Muscle of leg (tissue), 3 donors: ENCODE measurements at regions not wholly inside any gene's neighbourhood (a gene's known extent, or its start where the extent isn't known, plus 50 kb on each side); places are given as distances from the start of the nearest gene placed in this dataset.

Experiments
- DNase-seq: peaks from one replicate; pipeline ENCODE4 v3.0.0; 2013
- H3K27ac ChIP-seq: one replicate; pipeline ENCODE4 v1.5.1; 2013; ENCODE audit warnings: mild to moderate bottlenecking, low read length, control low read depth
- H3K27me3 ChIP-seq: one replicate; pipeline ENCODE4 v1.6.1; 2013; ENCODE audit warnings: low read length; ENCODE audit not compliant: control insufficient read depth, insufficient read depth
- H3K36me3 ChIP-seq: one replicate; pipeline ENCODE4 v1.6.1; 2013; ENCODE audit warnings: low read length; ENCODE audit not compliant: control insufficient read depth, insufficient read depth
- H3K4me1 ChIP-seq: one replicate; pipeline ENCODE4 v1.6.1; 2013; ENCODE audit warnings: low read length; ENCODE audit not compliant: control insufficient read depth, insufficient read depth
- H3K4me3 ChIP-seq: one replicate; pipeline ENCODE4 v1.5.1; 2013; ENCODE audit warnings: low read length, control low read depth
- H3K9me3 ChIP-seq: replicated peaks from 2 replicates; pipeline ENCODE4 v1.6.1; 2013; ENCODE audit warnings: low read depth, low read length; ENCODE audit not compliant: control insufficient read depth
- WGBS: methylation state at CpG from one replicate; pipeline ENCODE4 v1.1.5; 2013; ENCODE audit warnings: missing lambda C conversion rate; ENCODE audit not compliant: insufficient coverage; 5-methylcytosine and 5-hydroxymethylcytosine counted together

- H3K4me1 ChIP-seq = peaks cover 5% of the 10 kb centered on the region
- H3K36me3 ChIP-seq = no peaks in the 10 kb centered on the region
- H3K27me3 ChIP-seq = no peaks in the 10 kb centered on the region
- H3K4me3 ChIP-seq = no peak overlapping the region
- no peak overlapping the region for H3K27ac ChIP-seq
- no peak for DNase-seq
- 75% methylated on average over 4 of the region's 5 CpGs for WGBS
- H3K9me3 ChIP-seq = no peaks in the 10 kb centered on the region
Measured at GRCh38 chr5:143569722-143570567, 166.5 kb upstream of the NR3C1 start.

DNA sequence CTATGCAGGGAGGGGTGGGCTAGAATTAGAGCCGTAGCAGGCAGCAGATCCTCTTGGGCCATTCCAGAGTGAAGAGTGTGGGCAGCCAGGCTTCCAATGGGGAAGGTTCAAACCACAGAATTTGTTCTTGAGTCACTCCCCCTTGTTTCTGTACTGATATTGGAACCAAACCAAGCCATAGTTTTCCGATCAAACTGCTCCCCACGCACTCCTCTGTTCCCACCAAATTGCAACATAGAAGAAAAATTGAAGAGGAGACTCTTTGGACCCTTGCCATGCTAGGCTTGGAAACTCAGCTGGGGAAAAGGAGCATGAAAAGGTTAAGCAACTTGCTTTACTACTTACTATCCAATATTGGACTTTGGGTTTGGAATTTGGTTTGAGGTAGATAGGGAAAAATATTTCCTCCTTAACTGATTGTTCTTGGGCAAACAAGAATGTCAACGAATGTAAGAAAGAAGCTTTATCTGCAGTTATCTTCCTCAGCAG lies 165.8 kb upstream of the NR3C1 start:
- Histone ChIP-seq H3K27me3 (no peaks in the 10 kb centered on the region), H3K4me3 (no peak overlapping the region), H3K4me1 (peaks cover 5% of the 10 kb centered on the region), H3K9me3 (no peaks in the 10 kb centered on the region), H3K27ac (no peak overlapping the region), H3K36me3 (no peaks in the 10 kb centered on the region)
- DNase-seq = peak; percentile 68
- 22% methylated on average over 1 of the region's 4 CpGs for WGBS

- H3K9me3 ChIP-seq = no peaks in the 10 kb centered on the region
- no peaks in the 10 kb centered on the region for H3K27me3 ChIP-seq
- no peak overlapping the region for H3K4me3 ChIP-seq
- no CpG with 5 or more reads among the region's 6 CpGs for WGBS
- no peak overlapping the region for H3K27ac ChIP-seq
- peaks cover 9% of the 10 kb centered on the region for H3K4me1 ChIP-seq
- no peaks in the 10 kb centered on the region for H3K36me3 ChIP-seq
- no peak for DNase-seq
Measured at GRCh38 chr5:143567583-143568504, 164.4 kb upstream of the NR3C1 start.

- H3K27me3 ChIP-seq = no peaks in the 10 kb centered on the region
- peaks cover 10% of the 10 kb centered on the region for H3K4me1 ChIP-seq
- no peaks in the 10 kb centered on the region for H3K36me3 ChIP-seq
- no peaks in the 10 kb centered on the region for H3K9me3 ChIP-seq
- H3K4me3 ChIP-seq = no peak overlapping the region
- no CpG with 5 or more reads among the region's 2 CpGs for WGBS
- H3K27ac ChIP-seq = no peak overlapping the region
- no peak for DNase-seq
Measured at GRCh38 chr5:143566139-143566538, 162.7 kb upstream of the NR3C1 start.

- no peak for DNase-seq
- H3K36me3 ChIP-seq = no peaks in the 10 kb centered on the region
- H3K9me3 ChIP-seq = no peaks in the 10 kb centered on the region
- no peak overlapping the region for H3K27ac ChIP-seq
- H3K4me1 ChIP-seq = peaks cover 10% of the 10 kb centered on the region
- H3K27me3 ChIP-seq = no peaks in the 10 kb centered on the region
- no peak overlapping the region for H3K4me3 ChIP-seq
Measured at GRCh38 chr5:143564417-143564816, 160.9 kb upstream of the NR3C1 start.

- Histone ChIP-seq H3K4me3 (no peak overlapping the region), H3K9me3 (no peaks in the 10 kb centered on the region), H3K27ac (peak overlapping the region; percentile 65), H3K4me1 (peaks cover 12% of the 10 kb centered on the region), H3K27me3 (no peaks in the 10 kb centered on the region), H3K36me3 (no peaks in the 10 kb centered on the region)
- 28% methylated on average over 3 of the region's 4 CpGs for WGBS
- DNase-seq = peak; percentile 79
Measured at GRCh38 chr5:143562935-143563334, 159.4 kb upstream of the NR3C1 start.

DNA sequence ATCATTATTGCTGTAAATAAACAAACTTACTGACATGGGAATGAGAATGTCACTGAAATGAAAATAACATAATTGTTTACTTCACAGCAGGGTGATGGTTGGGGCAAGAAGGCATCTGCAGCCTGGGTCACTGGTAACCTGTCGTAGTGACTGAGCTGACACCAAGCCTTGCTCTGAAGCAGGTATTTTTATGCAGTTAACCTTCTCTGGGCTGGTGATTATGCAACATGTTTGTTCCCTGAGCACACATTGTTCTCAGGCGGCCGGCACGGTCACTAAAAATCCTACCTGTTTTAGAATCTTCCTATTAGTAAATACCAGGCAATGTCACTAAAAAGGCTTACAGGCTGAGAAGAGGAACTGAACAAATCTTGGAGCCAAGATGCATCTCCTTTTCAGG lies 157.7 kb upstream of the NR3C1 start:
- Histone ChIP-seq H3K27ac (no peak overlapping the region), H3K27me3 (no peaks in the 10 kb centered on the region), H3K4me3 (no peak overlapping the region), H3K4me1 (peaks cover 15% of the 10 kb centered on the region), H3K36me3 (no peaks in the 10 kb centered on the region), H3K9me3 (no peaks in the 10 kb centered on the region)
- WGBS = 91% methylated on average over 4 of the region's 4 CpGs
- DNase-seq = no peak

DNA sequence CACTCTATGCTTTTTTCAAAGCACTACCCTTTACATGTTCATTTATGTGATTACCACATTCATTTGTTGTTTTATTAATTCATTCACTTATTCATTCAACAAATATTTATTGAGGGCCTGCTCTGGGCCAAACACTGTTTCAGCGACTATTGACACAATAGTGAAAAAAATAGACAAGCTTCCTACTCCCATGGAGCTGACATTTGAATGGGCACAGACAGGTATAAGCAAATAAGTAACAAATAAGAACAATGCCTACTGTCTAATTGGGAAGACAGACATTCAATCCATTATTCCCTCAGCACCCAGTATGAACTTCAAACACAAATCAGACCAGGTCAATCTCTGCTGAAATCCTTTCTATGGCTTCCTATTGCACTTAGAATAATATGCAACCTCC lies 156.9 kb upstream of the NR3C1 start:
- no peak overlapping the region for H3K27ac ChIP-seq
- no peaks in the 10 kb centered on the region for H3K9me3 ChIP-seq
- H3K4me3 ChIP-seq = no peak overlapping the region
- peaks cover 15% of the 10 kb centered on the region for H3K4me1 ChIP-seq
- no peaks in the 10 kb centered on the region for H3K27me3 ChIP-seq
- WGBS = no CpG with 5 or more reads among the region's 1 CpG
- DNase-seq = no peak
- no peaks in the 10 kb centered on the region for H3K36me3 ChIP-seq

GRCh38 chr5:143559586-143560109 lies 156.2 kb upstream of the NR3C1 start:
- no peaks in the 10 kb centered on the region for H3K27me3 ChIP-seq
- no peak overlapping the region for H3K27ac ChIP-seq
- H3K9me3 ChIP-seq = no peaks in the 10 kb centered on the region
- peak; percentile 73 for DNase-seq
- no CpG with 5 or more reads among the region's 1 CpG for WGBS
- H3K36me3 ChIP-seq = no peaks in the 10 kb centered on the region
- peaks cover 15% of the 10 kb centered on the region for H3K4me1 ChIP-seq
- no peak overlapping the region for H3K4me3 ChIP-seq

- 88% methylated on average over 1 of the region's 1 CpG for WGBS
- no peak overlapping the region for H3K27ac ChIP-seq
Measured at GRCh38 chr5:143558048-143558447, 154.6 kb upstream of the NR3C1 start.

More at GRCh38 chr5:143558048-143558447, 154.6 kb upstream of the NR3C1 start:
- Histone ChIP-seq H3K9me3 (no peaks in the 10 kb centered on the region), H3K4me1 (peaks cover 12% of the 10 kb centered on the region), H3K36me3 (no peaks in the 10 kb centered on the region), H3K27me3 (no peaks in the 10 kb centered on the region), H3K4me3 (no peak overlapping the region)
- DNase-seq = no peak
